K562 (cell line): ENCODE measurements at regions not wholly inside any gene's neighbourhood (a gene's known extent, or its start where the extent isn't known, plus 50 kb on each side); places are given as distances from the start of the nearest gene placed in this dataset.

Source experiments
- BACH1 ChIP-seq: fragments of 200-800 bp; sonication (Bioruptor generic); IDR thresholded peaks from 2 replicates; pipeline ENCODE4 v1.6.1; 2016; ENCODE audit warnings: missing genetic modification characterization, missing compliant biosample characterization
- CTCF ChIP-seq, 3 experiments: IDR thresholded peaks in 2 of 3; conservative IDR thresholded peaks in 1 of 3; 2 replicates each; pipeline ENCODE4 v1.5.1; 2011 to 2012; ENCODE audit warnings: low read length in 3 of 3, mild to moderate bottlenecking in 3 of 3, control low read depth in 2 of 3, improper control_type of control experiment in 1 of 3, inconsistent platforms in 1 of 3, low read depth in 1 of 3, mixed read lengths in 1 of 3, moderate library complexity in 1 of 3; ENCODE audit not compliant: insufficient read depth in 2 of 3
- DNMT1 ChIP-seq: fragments of 450-650 bp; IDR thresholded peaks from 2 replicates; pipeline ENCODE4 v1.6.1; 2016; ENCODE audit warnings: antibody characterized with exemption, mild to moderate bottlenecking
- FOXA3 ChIP-seq, 2 experiments: fragments of 450-650 bp in 1 of 2; sonication (generic) in 1 of 2; formaldehyde crosslinking; IDR thresholded peaks in 1 of 2; conservative IDR thresholded peaks in 1 of 2; 2 replicates each; pipeline versions ENCODE4 v1.4.0 to v1.8.0; 2020 to 2022; ENCODE audit warnings: mild to moderate bottlenecking in 2 of 2, missing genetic modification reagents in 1 of 2
- GABPA ChIP-seq: fragments of 200-800 bp; sonication (Bioruptor generic); conservative IDR thresholded peaks from 2 replicates; pipeline ENCODE4 v1.6.1; 2016; ENCODE audit warnings: low read depth, missing genetic modification characterization, missing compliant biosample characterization
- HNRNPUL1 ChIP-seq: fragments of 200-400 bp; formaldehyde crosslinking; IDR thresholded peaks from 2 replicates; pipeline ENCODE4 v1.6.1; 2017; ENCODE audit warnings: low read length
- NRF1 ChIP-seq, 2 experiments: fragments of 450-650 bp; IDR thresholded peaks in 1 of 2; conservative IDR thresholded peaks in 1 of 2; 2 replicates each; pipeline ENCODE4 v1.6.1; 2014; ENCODE audit warnings: mild to moderate bottlenecking in 2 of 2
- POLR3A ChIP-seq: IDR thresholded peaks from 2 replicates; pipeline ENCODE4 v1.6.1; 2011; ENCODE audit warnings: borderline replicate concordance, mild to moderate bottlenecking, moderate library complexity; ENCODE audit not compliant: insufficient read length, insufficient read depth; ENCODE audit errors: extremely low read depth
- TCF3 ChIP-seq: sonication (generic); formaldehyde crosslinking; IDR thresholded peaks from 2 replicates; pipeline ENCODE4 v1.4.0; 2020; ENCODE audit warnings: mild to moderate bottlenecking, missing genetic modification reagents
- ZNF507 ChIP-seq: conservative IDR thresholded peaks from 2 replicates; pipeline ENCODE4 v1.6.1; 2017; ENCODE audit warnings: missing genetic modification characterization, missing compliant biosample characterization

- TF ChIP-seq BACH1 (tag) (no peak), POLR3A (no peak), HNRNPUL1 (no peak), GABPA (no peak), CTCF (IDR thresholded peaks at IDR 0.05 in 2 of 3, conservative IDR thresholded peaks at IDR 0.05 in 1 of 3; ENCODE audit: insufficient read depth in 2 of 3, low read depth in 1 of 3, low read length in 3 of 3) (no peak), TCF3 (CRISPR knock-in tag) (no peak), ZNF507 (tag) (no peak), DNMT1 (no peak), NRF1 (conservative IDR thresholded peaks at IDR 0.05 in 1 of 2, IDR thresholded peaks at IDR 0.05 in 1 of 2) (no peak), FOXA3 (CRISPR knock-in tag; conservative IDR thresholded peaks at IDR 0.05 in 1 of 2, IDR thresholded peaks at IDR 0.05 in 1 of 2) (no peak)
These were observed 102.8 kb upstream of the SEMA6D start for GRCh38 chr15:47614360-47615011.
